ENCODE measurements at regions not wholly inside any gene's neighbourhood (a gene's known extent, or its start where the extent isn't known, plus 50 kb on each side); places are given as distances from the start of the nearest gene placed in this dataset.
"Not testable (repeated sequence)": the region's sequence is repeated elsewhere in the genome, so short reads cannot be mapped to it uniquely, and the experiment has no call there.

DNA sequence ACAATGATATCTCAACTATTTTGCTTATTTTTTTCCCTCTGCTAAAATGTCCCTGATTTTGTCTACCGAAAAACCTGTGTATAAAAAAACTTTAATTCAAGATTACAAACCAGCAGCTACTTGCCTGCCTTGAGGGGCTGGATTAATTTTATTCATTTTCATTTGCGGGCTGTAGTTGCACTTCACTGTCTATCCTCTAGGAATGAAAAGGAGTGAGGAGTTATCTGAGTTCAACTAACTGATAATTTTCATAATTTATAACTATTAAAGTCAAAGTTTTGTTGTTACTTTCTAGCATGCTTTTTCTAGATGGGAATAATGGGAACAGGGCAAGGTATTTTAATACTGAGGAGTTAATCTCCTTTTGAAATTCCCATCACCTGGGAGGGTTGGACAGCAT lies 50.3 kb upstream of the AGTPBP1 start:
- H3K27ac ChIP-seq; H3K4me3 ChIP-seq; H3K27me3 ChIP-seq; H3K9me3 ChIP-seq; H3K36me3 ChIP-seq; DNase-seq; ATAC-seq (ENCODE audit: low FRiP score in 2 of 2); H3K4me1 ChIP-seq: not testable (repeated sequence)
- 74 to 75% methylated on average over 2 of the region's 2 CpGs for WGBS, 2 donors

DNA sequence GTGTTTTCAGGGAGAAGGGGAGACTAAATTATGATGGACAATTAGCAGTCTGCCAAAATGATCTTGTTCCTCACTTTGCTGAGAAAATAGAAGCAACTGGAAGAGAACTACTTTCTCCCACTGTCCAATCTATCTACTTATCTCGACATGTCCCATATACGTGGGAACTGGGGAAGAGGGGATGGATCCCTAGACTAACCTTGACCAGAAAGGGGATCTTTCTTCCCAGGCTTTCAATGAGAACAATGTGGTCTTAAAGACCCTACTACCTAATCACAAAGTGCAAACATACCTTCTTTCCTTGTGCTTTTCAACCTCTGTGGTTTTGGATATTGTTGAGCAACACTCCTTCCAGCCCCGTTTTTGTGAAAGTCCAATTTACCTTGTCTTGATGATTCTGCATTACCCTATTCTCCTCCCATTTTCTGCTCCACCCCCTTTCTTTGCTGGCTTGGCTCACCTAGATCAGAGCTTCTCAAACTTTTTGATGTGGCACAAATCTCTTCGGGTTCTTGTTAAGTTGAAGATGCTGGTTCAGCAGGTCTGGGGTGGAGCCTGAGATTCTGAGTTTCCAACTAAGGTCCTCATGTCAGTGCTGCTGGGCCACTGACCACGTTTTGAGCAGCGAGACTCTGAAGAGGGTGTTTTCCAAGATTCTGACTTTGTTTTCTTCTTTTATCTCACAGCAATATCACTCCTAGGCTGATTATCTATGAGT lies 61.4 kb upstream of the AGTPBP1 start:
- not testable (repeated sequence) for H3K36me3 ChIP-seq; H3K9me3 ChIP-seq; DNase-seq; H3K27me3 ChIP-seq; H3K4me3 ChIP-seq; ATAC-seq (ENCODE audit: low FRiP score in 2 of 2); H3K27ac ChIP-seq
- peaks cover 12 to 14% (median 13%) of the 10 kb centered on the region in 4 donors for H3K4me1 ChIP-seq
- WGBS, 2 donors: 51 to 54% methylated on average over 6 of the region's 6 CpGs

DNA sequence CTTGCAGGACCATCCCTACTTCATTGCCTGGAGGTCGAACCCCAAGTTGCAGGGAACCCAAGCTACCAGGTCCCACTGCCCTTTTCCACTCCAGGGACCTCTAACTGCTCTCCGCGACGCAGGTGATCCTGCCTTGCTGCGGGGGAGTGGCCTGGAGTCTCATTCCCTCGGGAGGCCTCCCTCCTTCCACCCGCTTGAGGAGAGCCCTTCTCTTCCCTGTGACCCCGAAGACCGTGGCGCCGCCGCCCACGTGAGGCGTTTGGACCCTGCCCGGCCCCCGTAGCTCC lies 63.0 kb upstream of the AGTPBP1 start:
- H3K27me3 ChIP-seq; H3K9me3 ChIP-seq; DNase-seq; ATAC-seq (ENCODE audit: low FRiP score in 2 of 2): not testable (repeated sequence)
- H3K27ac ChIP-seq: peak overlapping the region; percentile 88 to 96 (median 92)
- peak overlapping the region; percentile 67 to 81 (median 76) for H3K4me3 ChIP-seq
- 2 to 4% methylated on average over 5 to 16 of the region's 16 CpGs for WGBS, 2 donors
- peak in 1 of 2 donors; percentile 34 for TF ChIP-seq POLR2AphosphoS5 (IDR thresholded peaks at IDR 0.05)
- H3K36me3 ChIP-seq: peaks cover 0 to 11% (median 7%) of the 10 kb centered on the region in 4 donors
- peaks cover 12 to 14% (median 13%) of the 10 kb centered on the region in 4 donors for H3K4me1 ChIP-seq

DNA sequence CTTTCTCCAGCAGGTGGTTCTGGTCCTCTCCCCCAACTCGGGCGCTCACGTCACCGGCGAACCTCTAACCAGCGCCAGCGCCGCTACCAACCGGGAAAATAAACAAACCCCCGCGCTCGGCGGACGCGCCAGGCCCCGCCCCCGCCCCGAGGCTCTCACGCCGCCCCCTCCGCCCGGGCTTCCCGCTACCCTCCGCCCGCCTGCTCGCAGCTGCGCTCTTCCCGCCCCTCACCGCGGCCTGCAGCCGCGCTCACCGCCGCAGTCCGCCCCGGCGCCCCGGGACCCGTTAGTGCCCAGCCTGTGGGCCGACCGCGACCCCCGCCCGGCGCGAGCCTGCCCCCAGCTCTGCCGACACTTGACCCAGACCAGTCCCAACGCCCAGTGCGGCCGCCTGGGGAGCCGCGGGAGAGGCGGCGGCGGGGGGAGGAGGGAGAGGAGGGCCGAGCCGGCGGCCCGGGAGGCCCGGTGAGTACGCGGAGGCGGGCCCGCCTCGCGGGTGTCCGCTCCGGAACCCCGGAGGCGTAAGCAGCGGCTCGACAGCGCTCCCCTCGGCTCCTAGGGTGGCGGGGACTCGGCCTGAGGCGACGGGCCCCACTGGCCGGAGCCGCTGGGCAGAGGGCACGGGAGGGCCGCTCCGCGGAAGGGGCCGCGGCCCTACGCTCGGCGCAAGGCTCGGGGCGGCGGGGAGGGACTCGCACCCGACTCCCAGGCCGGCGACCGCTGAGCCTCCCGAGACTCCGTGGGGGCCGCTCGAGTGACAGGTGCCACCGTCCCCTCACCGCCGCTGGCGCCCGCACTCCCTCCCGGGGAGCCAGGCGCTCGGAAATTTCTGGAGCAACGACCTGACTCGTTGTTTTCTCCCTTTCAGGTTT lies 63.6 kb upstream of the AGTPBP1 start:
- Histone ChIP-seq H3K4me1 (peaks cover 12 to 14% (median 13%) of the 10 kb centered on the region in 4 donors), H3K4me3 (peak overlapping the region; percentile 67 to 81 (median 76)), H3K27ac (peak overlapping the region; percentile 88 to 96 (median 92)), H3K36me3 (peaks cover 0 to 11% (median 7%) of the 10 kb centered on the region in 4 donors)
- peak; percentile 90 to 97 for ATAC-seq (ENCODE audit: low FRiP score in 2 of 2)
- TF ChIP-seq, protein P1, sequence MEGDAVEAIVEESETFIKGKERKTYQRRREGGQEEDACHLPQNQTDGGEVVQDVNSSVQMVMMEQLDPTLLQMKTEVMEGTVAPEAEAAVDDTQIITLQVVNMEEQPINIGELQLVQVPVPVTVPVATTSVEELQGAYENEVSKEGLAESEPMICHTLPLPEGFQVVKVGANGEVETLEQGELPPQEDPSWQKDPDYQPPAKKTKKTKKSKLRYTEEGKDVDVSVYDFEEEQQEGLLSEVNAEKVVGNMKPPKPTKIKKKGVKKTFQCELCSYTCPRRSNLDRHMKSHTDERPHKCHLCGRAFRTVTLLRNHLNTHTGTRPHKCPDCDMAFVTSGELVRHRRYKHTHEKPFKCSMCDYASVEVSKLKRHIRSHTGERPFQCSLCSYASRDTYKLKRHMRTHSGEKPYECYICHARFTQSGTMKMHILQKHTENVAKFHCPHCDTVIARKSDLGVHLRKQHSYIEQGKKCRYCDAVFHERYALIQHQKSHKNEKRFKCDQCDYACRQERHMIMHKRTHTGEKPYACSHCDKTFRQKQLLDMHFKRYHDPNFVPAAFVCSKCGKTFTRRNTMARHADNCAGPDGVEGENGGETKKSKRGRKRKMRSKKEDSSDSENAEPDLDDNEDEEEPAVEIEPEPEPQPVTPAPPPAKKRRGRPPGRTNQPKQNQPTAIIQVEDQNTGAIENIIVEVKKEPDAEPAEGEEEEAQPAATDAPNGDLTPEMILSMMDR (IDR thresholded peaks at IDR 0.05): peak in 3 of 6 experiments; percentile 17 to 36 (median 28)
- TF ChIP-seq POLR2AphosphoS5 (IDR thresholded peaks at IDR 0.05): peak in 1 of 2 donors; percentile 12
- TF ChIP-seq POLR2A (IDR thresholded peaks at IDR 0.05): peak in 2 of 4 donors; percentile 37 to 67
- WGBS, 2 donors: 0 to 1% methylated on average over 3 to 20 of the region's 111 CpGs
- DNase-seq: peak; percentile 79 to 95
- H3K9me3 ChIP-seq, H3K27me3 ChIP-seq: not testable (repeated sequence)

DNA sequence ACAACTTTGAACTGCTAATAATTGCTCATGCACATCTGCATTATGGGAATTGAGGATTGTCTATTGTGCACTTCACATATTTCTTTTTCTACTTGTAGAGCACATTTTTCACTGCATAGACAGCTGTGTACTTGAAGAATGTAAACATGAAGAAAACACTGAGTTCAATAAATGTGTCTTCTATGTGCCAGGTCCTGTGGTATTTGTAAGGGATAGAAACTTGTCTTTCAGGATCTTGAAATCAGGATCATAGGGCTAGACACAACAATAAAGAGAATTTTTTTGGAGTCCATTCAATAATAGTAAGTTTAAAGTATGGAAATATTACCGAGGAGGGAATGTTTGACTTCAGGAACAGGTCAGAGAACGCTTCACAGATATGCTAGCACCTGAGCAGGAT lies 66.6 kb upstream of the AGTPBP1 start:
- ATAC-seq (ENCODE audit: low FRiP score in 2 of 2); H3K27ac ChIP-seq; H3K9me3 ChIP-seq; H3K27me3 ChIP-seq; H3K4me3 ChIP-seq; DNase-seq: not testable (repeated sequence)
- H3K4me1 ChIP-seq: peaks cover 12 to 14% (median 13%) of the 10 kb centered on the region in 4 donors
- WGBS, 2 donors: 96 to 98% methylated on average over 2 of the region's 2 CpGs
- peaks cover 0 to 11% (median 7%) of the 10 kb centered on the region in 4 donors for H3K36me3 ChIP-seq

DNA sequence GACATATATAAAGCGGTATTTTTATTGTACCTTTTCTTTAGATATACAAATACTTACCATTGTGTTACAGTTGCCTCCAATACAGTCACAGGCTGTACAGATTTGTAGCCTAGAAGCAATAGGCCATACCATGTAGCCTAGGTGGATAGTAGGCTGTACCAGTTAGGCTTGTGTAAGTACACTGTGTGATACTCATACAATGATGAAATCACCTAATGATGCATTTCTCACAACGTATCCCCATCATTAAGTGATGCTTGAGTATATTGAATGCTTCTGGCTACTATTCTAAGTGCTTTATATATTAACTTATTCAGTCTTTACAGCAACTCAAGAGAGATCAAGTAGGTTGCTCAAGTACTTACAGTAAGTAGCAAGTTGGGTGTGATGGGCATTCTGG lies 71.6 kb upstream of the AGTPBP1 start:
- not testable (repeated sequence) for H3K4me1 ChIP-seq, H3K27ac ChIP-seq, H3K36me3 ChIP-seq, DNase-seq, H3K4me3 ChIP-seq, H3K9me3 ChIP-seq, H3K27me3 ChIP-seq
- WGBS, 2 donors: 88 to 89% methylated on average over 2 of the region's 2 CpGs
- peak in 1 of 4 donors; percentile 25 for TF ChIP-seq EP300 (IDR thresholded peaks at IDR 0.05)
- peak; percentile 32 to 72 for ATAC-seq (ENCODE audit: low FRiP score in 2 of 2)

DNA sequence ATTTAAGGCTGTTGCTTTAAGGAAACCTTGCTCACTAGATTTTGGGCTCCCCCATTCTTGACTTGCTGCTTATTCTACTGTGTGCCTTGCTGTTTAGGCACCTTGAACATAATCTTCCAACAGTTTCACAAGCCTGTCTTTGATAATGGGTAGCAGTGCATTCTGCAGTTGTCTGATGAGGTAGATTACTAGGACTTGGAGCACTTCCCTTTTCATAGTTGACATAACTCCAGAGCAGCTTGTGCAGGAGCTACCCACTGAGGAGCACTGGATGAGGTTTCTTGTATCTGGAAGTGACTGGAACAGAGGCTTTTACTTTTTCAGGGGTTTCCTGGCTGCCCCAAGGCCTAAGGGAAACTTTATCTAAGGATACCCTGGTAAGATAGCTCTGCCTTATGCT lies 73.0 kb upstream of the AGTPBP1 start:
- not testable (repeated sequence) for H3K36me3 ChIP-seq; H3K27ac ChIP-seq; ATAC-seq (ENCODE audit: low FRiP score in 2 of 2); H3K4me3 ChIP-seq; H3K27me3 ChIP-seq; DNase-seq; H3K9me3 ChIP-seq; H3K4me1 ChIP-seq

DNA sequence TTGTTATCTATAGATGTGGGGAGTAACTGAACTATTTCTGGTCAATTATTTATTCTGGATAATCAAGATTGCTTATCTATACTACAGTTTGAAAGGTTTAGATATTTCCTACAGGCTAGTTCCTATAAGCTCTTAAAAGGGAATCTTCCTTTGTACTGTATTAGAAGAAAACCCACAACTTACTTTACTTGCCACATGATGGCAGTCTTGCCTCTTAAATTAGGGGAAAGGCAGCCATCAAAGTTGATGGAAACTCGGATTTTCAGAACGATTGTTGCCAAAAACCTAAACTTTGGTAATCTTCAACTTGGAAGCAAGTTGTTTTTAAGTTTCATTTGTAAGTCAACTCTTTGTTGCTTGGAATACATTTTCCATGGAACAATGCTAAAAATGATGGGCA lies 77.2 kb upstream of the AGTPBP1 start:
- TF ChIP-seq, protein P1 (IDR thresholded peaks at IDR 0.05): peak in 3 of 6 experiments; percentile 36 to 46 (median 39)
- peak in 1 of 2 donors; percentile 74 for ATAC-seq (ENCODE audit: low FRiP score in 2 of 2)
- H3K9me3 ChIP-seq, DNase-seq, H3K4me3 ChIP-seq, H3K27me3 ChIP-seq, H3K4me1 ChIP-seq, H3K27ac ChIP-seq, H3K36me3 ChIP-seq: not testable (repeated sequence)
- WGBS, 2 donors: 0 to 9% methylated on average over 2 of the region's 2 CpGs

DNA sequence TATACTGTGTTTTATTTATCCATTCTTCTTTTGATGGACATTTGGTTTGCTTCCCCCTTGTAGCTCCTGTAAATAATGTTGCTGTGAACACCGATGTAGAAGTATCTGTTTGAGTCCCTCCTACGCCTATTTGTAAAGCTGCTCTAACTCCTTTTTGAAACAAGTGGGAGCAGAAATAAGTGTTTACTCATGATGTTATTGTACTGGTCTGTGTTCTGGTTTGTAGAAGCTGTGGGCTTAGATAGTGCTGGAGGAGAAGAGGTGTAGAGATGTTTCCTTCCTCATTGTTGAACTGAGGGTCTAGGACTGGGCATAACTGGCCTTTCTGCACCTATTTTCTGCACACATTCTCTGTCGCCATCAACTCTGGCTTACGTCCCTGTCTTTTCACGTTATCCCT lies 78.8 kb upstream of the AGTPBP1 start:
- not testable (repeated sequence) for H3K4me1 ChIP-seq; DNase-seq; H3K27me3 ChIP-seq; H3K27ac ChIP-seq; H3K9me3 ChIP-seq; H3K36me3 ChIP-seq; ATAC-seq (ENCODE audit: low FRiP score in 2 of 2); H3K4me3 ChIP-seq
- 74 to 77% methylated on average over 5 of the region's 5 CpGs for WGBS, 2 donors

DNA sequence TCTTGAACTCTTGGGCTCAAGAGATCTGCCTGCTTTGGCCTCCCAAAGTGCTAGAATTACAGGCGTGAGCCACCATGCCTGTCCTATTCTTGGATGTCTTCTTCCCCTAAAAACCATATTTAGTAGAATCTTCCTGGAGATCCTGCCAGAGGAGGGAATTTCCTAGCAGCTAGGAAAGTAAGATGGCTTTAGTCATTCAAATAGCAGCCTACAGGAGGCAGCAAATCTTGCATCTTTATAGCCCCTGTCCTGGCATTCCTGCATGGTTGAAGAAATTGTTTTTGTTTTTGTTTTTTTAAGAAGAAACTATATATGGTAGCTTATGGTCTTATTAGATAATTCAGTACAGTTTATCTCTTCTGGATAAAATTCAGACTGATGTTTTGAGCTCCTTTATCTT lies 83.2 kb upstream of the AGTPBP1 start:
- H3K27ac ChIP-seq; H3K4me1 ChIP-seq; H3K4me3 ChIP-seq; ATAC-seq (ENCODE audit: low FRiP score in 2 of 2); H3K36me3 ChIP-seq; H3K27me3 ChIP-seq; H3K9me3 ChIP-seq; DNase-seq: not testable (repeated sequence)
- 67 to 79% methylated on average over 1 of the region's 1 CpG for WGBS, 2 donors
